SK-N-SH (cell line): ENCODE measurements at regions not wholly inside any gene's neighbourhood (a gene's known extent, or its start where the extent isn't known, plus 50 kb on each side); places are given as distances from the start of the nearest gene placed in this dataset.

Source experiments
- CTCF ChIA-PET: fragments of 300-600, 350-600 bp; formaldehyde crosslinking; extraction: SDS; loops from one replicate; lab custom pipeline; 2021; lab: Yijun Ruan, JAX
- POLR2A ChIA-PET: fragments of 350-600 bp; sonication (Branson Sonifier 250); formaldehyde crosslinking; extraction: SDS; loops from one replicate; lab custom pipeline; 2020; ENCODE audit warnings: antibody characterized with exemption, inconsistent platforms; lab: Yijun Ruan, JAX
- DNase-seq: peaks from one replicate; pipeline ENCODE4 v3.0.0; 2012
- H2AFZ ChIP-seq: fragments of 200-600 bp; sonication (generic); 2 replicates; pipeline ENCODE4 v1.8.1; 2016; ENCODE audit warnings: antibody characterized with exemption, mild to moderate bottlenecking, low read depth
- H3F3A ChIP-seq: fragments of 200-600 bp; sonication (generic); replicated peaks from 2 replicates; pipeline ENCODE3; 2016; ENCODE audit warnings: antibody characterized with exemption, mild to moderate bottlenecking; ENCODE audit not compliant: insufficient read depth
- H3K27ac ChIP-seq, 2 experiments: fragments of 200-500 bp in 1 of 2; fragments of 200-600 bp in 1 of 2; sonication (Bioruptor generic) in 1 of 2; sonication (generic), shearing (Covaris generic) in 1 of 2; 2 replicates each; pipeline versions ENCODE4 v1.5.1 to v1.6.1; 2014 to 2016; ENCODE audit warnings: low read depth in 2 of 2, inconsistent platforms in 1 of 2, low read length in 1 of 2, mild to moderate bottlenecking in 1 of 2, mixed read lengths in 1 of 2
- H3K27me3 ChIP-seq: fragments of 200-600 bp; sonication (generic), shearing (Covaris generic); 2 replicates; pipeline ENCODE4 v1.6.1; 2016; ENCODE audit warnings: mixed run types; ENCODE audit not compliant: insufficient read depth
- H3K36me3 ChIP-seq, 2 experiments: fragments of 200-500 bp in 1 of 2; fragments of 200-600 bp in 1 of 2; sonication (Bioruptor generic) in 1 of 2; sonication (generic) in 1 of 2; replicated peaks in 1 of 2; 2 replicates each; pipeline versions ENCODE3 to v1.5.1; 2014 to 2016; ENCODE audit warnings: low read length in 1 of 2, mild to moderate bottlenecking in 1 of 2; ENCODE audit not compliant: insufficient read depth in 2 of 2, control insufficient read depth in 1 of 2
- H3K4me1 ChIP-seq, 2 experiments: fragments of 200-500 bp in 1 of 2; fragments of 200-600 bp in 1 of 2; sonication (Bioruptor generic) in 1 of 2; sonication (generic), shearing (Covaris generic) in 1 of 2; 2 replicates each; pipeline versions ENCODE4 v1.5.1 to v1.6.1; 2014 to 2016; ENCODE audit warnings: low read depth in 1 of 2, low read length in 1 of 2, mixed run types in 1 of 2; ENCODE audit not compliant: insufficient read depth in 2 of 2, control insufficient read depth in 1 of 2
- H3K4me2 ChIP-seq: fragments of 200-600 bp; sonication (generic), shearing (Covaris generic); 2 replicates; pipeline ENCODE4 v1.6.1; 2017; ENCODE audit warnings: mixed run types
- H3K4me3 ChIP-seq, 2 experiments: fragments of 200-500 bp in 1 of 2; fragments of 200-600 bp in 1 of 2; sonication (Bioruptor generic) in 1 of 2; sonication (generic), shearing (Covaris generic) in 1 of 2; 2 replicates each; pipeline versions ENCODE4 v1.5.1 to v1.8.1; 2014 to 2016; ENCODE audit warnings: low read depth in 2 of 2, inconsistent platforms in 1 of 2, low read length in 1 of 2, mild to moderate bottlenecking in 1 of 2, mixed read lengths in 1 of 2, moderate library complexity in 1 of 2
- H3K79me2 ChIP-seq: fragments of 200-600 bp; sonication (generic); 2 replicates; pipeline ENCODE4 v1.8.1; 2017; ENCODE audit warnings: mild to moderate bottlenecking; ENCODE audit not compliant: insufficient read depth
- H3K9ac ChIP-seq: fragments of 200-600 bp; sonication (generic); 2 replicates; pipeline ENCODE4 v1.6.1; 2017; ENCODE audit warnings: mixed run types
- H3K9me2 ChIP-seq: fragments of 200-600 bp; sonication (generic); 2 replicates; pipeline ENCODE4 v1.6.1; 2017; ENCODE audit warnings: mixed run types
- H3K9me3 ChIP-seq: fragments of 200-600 bp; sonication (generic); 2 replicates; pipeline ENCODE4 v1.6.1; 2017; ENCODE audit warnings: mixed run types, mild to moderate bottlenecking, moderate library complexity
- H4K20me1 ChIP-seq: fragments of 200-600 bp; sonication (generic); 2 replicates; pipeline ENCODE4 v1.6.1; 2017; ENCODE audit warnings: mild to moderate bottlenecking, mixed run types; ENCODE audit not compliant: insufficient read depth
- CHD2 ChIP-seq: fragments of 150-350 bp; IDR thresholded peaks from 2 replicates; pipeline ENCODE4 v1.6.1; 2018; ENCODE audit warnings: low read length; ENCODE audit not compliant: partially characterized antibody
- ELF1 ChIP-seq: IDR thresholded peaks from 2 replicates; pipeline ENCODE4 v1.4.0; 2012
- EP300 ChIP-seq, 2 experiments: IDR thresholded peaks; 2 replicates each; pipeline versions ENCODE4 v1.4.0 to v1.6.1; 2012; ENCODE audit warnings: borderline replicate concordance in 1 of 2, low read depth in 1 of 2, low read length in 1 of 2
- FOXJ3 ChIP-seq: sonication (generic); formaldehyde crosslinking; IDR thresholded peaks from 2 replicates; pipeline ENCODE4 v1.5.1; 2020; ENCODE audit warnings: mild to moderate bottlenecking, missing genetic modification reagents
- GABPA ChIP-seq: IDR thresholded peaks from 2 replicates; pipeline ENCODE4 v1.4.0; 2012; ENCODE audit warnings: low read depth, mild to moderate bottlenecking
- GATA2 ChIP-seq: sonication (generic); formaldehyde crosslinking; IDR thresholded peaks from 2 replicates; pipeline ENCODE4 v1.5.0; 2020; ENCODE audit warnings: mild to moderate bottlenecking, missing genetic modification reagents
- JUND ChIP-seq: IDR thresholded peaks from 2 replicates; pipeline ENCODE4 v1.4.0; 2012
- MEF2A ChIP-seq: IDR thresholded peaks from 2 replicates; pipeline ENCODE4 v1.4.0; 2012; ENCODE audit warnings: low read depth, borderline replicate concordance
- NRF1 ChIP-seq: IDR thresholded peaks from 2 replicates; pipeline ENCODE4 v1.6.1; 2012; ENCODE audit warnings: low read depth, mild to moderate bottlenecking, low read length
- RAD21 ChIP-seq: IDR thresholded peaks from 2 replicates; pipeline ENCODE4 v1.6.1; 2012; ENCODE audit warnings: mild to moderate bottlenecking, low read length
- RCOR1 ChIP-seq: fragments of 150-350 bp; IDR thresholded peaks from 2 replicates; pipeline ENCODE4 v1.6.1; 2017; ENCODE audit warnings: antibody characterized with exemption, low read length
- SMC3 ChIP-seq: IDR thresholded peaks from 2 replicates; pipeline ENCODE4 v1.6.1; 2012; ENCODE audit warnings: low read depth, low read length, improper control_type of control experiment
- TAF1 ChIP-seq: IDR thresholded peaks from 2 replicates; pipeline ENCODE4 v1.6.1; 2012; ENCODE audit warnings: low read depth, mild to moderate bottlenecking, low read length, moderate library complexity, borderline replicate concordance
- TCF12 ChIP-seq: IDR thresholded peaks from 2 replicates; pipeline ENCODE4 v1.4.0; 2012
- WGBS: methylation state at CpG from one replicate; pipeline ENCODE4 v1.1.6; 2017; ENCODE audit warnings: low lambda C conversion rate; 5-methylcytosine and 5-hydroxymethylcytosine counted together
- TF ChIP-seq, protein P1 (sequence below): IDR thresholded peaks from 2 replicates; pipeline ENCODE4 v1.4.0; 2012; ENCODE audit warnings: low read depth, borderline replicate concordance
- TF ChIP-seq, protein P2 (sequence below): fragments of 150-350 bp; IDR thresholded peaks from 2 replicates; pipeline ENCODE4 v1.6.1; 2016; ENCODE audit warnings: mild to moderate bottlenecking, low read depth, low read length
- TF ChIP-seq, protein P3 (sequence below): IDR thresholded peaks from 2 replicates; pipeline ENCODE4 v1.4.0; 2012; ENCODE audit warnings: low read depth
- TF ChIP-seq, protein P4 (sequence below): IDR thresholded peaks from 2 replicates; pipeline ENCODE4; 2012
- TF ChIP-seq, protein P5 (sequence below): fragments of 150-350 bp; IDR thresholded peaks from 2 replicates; pipeline ENCODE4 v1.6.1; 2017; ENCODE audit warnings: antibody characterized with exemption, low read length, low read depth, borderline replicate concordance

DNA sequence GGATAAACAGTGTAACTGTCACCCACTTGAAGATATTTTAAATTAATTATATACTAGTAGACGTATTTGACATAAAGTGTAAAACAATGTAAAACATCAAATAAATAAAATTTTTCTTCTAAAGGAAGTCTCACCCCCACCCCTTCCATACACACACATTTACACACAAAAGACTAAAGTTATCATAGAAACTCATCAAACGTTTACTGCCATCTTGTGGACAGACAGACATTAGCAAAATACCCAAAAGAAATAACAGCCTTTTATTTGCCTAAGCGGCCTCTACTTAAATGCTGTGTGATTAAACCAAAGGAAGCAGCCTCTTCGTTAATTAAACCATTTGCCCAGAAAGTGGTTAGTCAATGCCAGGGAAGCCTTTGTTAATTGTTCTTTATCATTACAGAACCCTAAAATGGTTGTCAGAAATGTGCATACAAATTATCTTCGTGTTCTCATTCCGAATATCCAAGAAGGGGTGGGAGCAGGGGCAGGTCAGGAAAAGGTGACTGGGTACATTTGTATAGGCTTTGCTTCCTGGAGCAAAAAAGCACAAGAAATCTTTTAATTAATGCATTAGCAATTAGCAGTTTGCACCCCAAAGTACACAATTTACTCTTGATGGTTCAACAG, 176.2 kb upstream of the SASH1 start (continued):
- TF ChIP-seq, protein P1, sequence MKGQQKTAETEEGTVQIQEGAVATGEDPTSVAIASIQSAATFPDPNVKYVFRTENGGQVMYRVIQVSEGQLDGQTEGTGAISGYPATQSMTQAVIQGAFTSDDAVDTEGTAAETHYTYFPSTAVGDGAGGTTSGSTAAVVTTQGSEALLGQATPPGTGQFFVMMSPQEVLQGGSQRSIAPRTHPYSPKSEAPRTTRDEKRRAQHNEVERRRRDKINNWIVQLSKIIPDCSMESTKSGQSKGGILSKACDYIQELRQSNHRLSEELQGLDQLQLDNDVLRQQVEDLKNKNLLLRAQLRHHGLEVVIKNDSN = no peak

DNA sequence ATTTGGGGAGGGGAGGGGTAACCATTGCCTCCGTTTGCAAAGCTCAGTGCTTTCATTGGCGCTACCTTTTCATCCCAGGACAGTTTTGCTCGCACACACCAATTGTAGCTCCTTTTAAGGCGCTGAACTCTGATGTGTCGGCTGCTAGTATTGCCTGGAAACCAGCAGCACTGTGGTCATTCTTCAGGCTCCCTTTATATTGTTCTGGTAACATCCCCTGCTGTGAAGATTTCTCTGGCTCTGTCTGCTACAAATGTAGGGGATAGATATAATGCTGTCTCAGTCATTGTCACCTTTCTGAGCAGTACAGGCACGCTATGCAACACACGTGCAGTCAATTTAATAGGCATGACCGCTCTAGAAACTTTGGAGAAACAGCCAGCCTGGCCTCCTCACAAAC, 172.9 kb upstream of the SASH1 start:
- H3K4me2 ChIP-seq = no peak overlapping the region
- WGBS = 39% methylated on average over 6 of the region's 8 CpGs
- no peaks in the 10 kb centered on the region for H3K27me3 ChIP-seq
- ChIA-PET CTCF (no interaction called here), POLR2A (no interaction called here)
- no peaks in the 10 kb centered on the region for H3K36me3 ChIP-seq
- no peaks in the 10 kb centered on the region for H3K9me2 ChIP-seq
- H3K9ac ChIP-seq = no peak overlapping the region
- H3K27ac ChIP-seq = no peak overlapping the region
- H3K9me3 ChIP-seq = no peaks in the 10 kb centered on the region
- H3K4me3 ChIP-seq = no peak overlapping the region
- no peaks in the 10 kb centered on the region for H4K20me1 ChIP-seq
- H2AFZ ChIP-seq = no peak overlapping the region
- no peaks in the 10 kb centered on the region for H3K79me2 ChIP-seq
- DNase-seq = no peak
- no peak for TF ChIP-seq NRF1
- TF ChIP-seq, protein P2, sequence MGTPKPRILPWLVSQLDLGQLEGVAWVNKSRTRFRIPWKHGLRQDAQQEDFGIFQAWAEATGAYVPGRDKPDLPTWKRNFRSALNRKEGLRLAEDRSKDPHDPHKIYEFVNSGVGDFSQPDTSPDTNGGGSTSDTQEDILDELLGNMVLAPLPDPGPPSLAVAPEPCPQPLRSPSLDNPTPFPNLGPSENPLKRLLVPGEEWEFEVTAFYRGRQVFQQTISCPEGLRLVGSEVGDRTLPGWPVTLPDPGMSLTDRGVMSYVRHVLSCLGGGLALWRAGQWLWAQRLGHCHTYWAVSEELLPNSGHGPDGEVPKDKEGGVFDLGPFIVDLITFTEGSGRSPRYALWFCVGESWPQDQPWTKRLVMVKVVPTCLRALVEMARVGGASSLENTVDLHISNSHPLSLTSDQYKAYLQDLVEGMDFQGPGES = no peak
- TF ChIP-seq EP300 (IDR thresholded peaks at IDR 0.05; ENCODE audit: borderline replicate concordance in 1 of 2, low read depth in 1 of 2, low read length in 1 of 2) = no peak
- no peak for TF ChIP-seq RAD21
- TF ChIP-seq, protein P3, sequence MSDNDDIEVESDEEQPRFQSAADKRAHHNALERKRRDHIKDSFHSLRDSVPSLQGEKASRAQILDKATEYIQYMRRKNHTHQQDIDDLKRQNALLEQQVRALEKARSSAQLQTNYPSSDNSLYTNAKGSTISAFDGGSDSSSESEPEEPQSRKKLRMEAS = no peak
- no peak for TF ChIP-seq RCOR1
- TF ChIP-seq JUND = no peak
- no peak for TF ChIP-seq TAF1
- TF ChIP-seq MEF2A = no peak
- no peak for TF ChIP-seq CHD2
- no peak for TF ChIP-seq ELF1
- TF ChIP-seq GABPA = no peak
- TF ChIP-seq GATA2 (CRISPR knock-in tag) = no peak
- TF ChIP-seq, all 33 proteins: peak for 0
- Histone ChIP-seq H3K4me1 (no peaks in the 10 kb centered on the region), H3F3A (no peaks in the 10 kb centered on the region)

DNA sequence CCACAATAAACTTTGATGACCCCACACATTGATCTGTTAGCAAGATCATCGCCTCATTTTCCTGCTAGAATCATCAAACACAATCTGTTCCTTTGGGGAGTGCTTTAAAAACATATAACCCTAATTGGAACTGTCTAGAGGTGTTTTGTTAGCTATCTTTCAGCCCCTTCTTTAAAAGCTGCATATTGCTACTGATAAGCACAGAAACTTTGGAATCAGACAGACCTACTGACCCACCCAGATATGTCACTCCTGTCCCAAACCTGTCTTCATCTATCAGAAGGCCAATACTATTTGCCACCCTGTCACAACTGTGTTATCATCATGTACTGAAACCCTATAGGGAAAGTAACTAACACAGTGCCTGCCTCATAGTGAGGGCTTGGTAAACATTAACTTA, 172.4 kb upstream of the SASH1 start:
- Histone ChIP-seq H4K20me1 (no peaks in the 10 kb centered on the region), H3K9ac (no peak overlapping the region), H3K4me1 (no peaks in the 10 kb centered on the region), H3K36me3 (no peaks in the 10 kb centered on the region), H3K4me2 (no peak overlapping the region), H3K9me2 (no peaks in the 10 kb centered on the region), H3K27ac (no peak overlapping the region), H3K27me3 (no peaks in the 10 kb centered on the region), H3F3A (no peaks in the 10 kb centered on the region), H2AFZ (no peak overlapping the region), H3K9me3 (no peaks in the 10 kb centered on the region), H3K4me3 (no peak overlapping the region), H3K79me2 (no peaks in the 10 kb centered on the region)
- no peak for DNase-seq
- POLR2A ChIA-PET = no interaction called here
- CTCF ChIA-PET = no interaction called here
- 68% methylated on average over 1 of the region's 1 CpG for WGBS
- TF ChIP-seq SMC3 = no peak
- no peak for TF ChIP-seq GABPA
- no peak for TF ChIP-seq TCF12
- TF ChIP-seq, protein P2 = no peak
- TF ChIP-seq, protein P1 = no peak
- TF ChIP-seq, protein P4, sequence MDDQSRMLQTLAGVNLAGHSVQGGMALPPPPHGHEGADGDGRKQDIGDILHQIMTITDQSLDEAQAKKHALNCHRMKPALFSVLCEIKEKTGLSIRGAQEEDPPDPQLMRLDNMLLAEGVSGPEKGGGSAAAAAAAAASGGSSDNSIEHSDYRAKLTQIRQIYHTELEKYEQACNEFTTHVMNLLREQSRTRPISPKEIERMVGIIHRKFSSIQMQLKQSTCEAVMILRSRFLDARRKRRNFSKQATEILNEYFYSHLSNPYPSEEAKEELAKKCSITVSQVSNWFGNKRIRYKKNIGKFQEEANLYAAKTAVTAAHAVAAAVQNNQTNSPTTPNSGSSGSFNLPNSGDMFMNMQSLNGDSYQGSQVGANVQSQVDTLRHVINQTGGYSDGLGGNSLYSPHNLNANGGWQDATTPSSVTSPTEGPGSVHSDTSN = no peak
- TF ChIP-seq, protein P5, sequence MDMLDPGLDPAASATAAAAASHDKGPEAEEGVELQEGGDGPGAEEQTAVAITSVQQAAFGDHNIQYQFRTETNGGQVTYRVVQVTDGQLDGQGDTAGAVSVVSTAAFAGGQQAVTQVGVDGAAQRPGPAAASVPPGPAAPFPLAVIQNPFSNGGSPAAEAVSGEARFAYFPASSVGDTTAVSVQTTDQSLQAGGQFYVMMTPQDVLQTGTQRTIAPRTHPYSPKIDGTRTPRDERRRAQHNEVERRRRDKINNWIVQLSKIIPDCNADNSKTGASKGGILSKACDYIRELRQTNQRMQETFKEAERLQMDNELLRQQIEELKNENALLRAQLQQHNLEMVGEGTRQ = no peak
- TF ChIP-seq FOXJ3 = no peak
- no peak for TF ChIP-seq GATA2 (CRISPR knock-in tag)
